SK-N-MC (cell line): ENCODE measurements at regions not wholly inside any gene's neighbourhood (a gene's known extent, or its start where the extent isn't known, plus 50 kb on each side); places are given as distances from the start of the nearest gene placed in this dataset.

Experiments used
- EZH2 ChIP-seq: fragments of 200-600 bp; sonication (generic); IDR thresholded peaks from one replicate; pipeline ENCODE4 v1.6.1; 2017; ENCODE audit warnings: antibody characterized with exemption
- FOXP2 ChIP-seq: optimal IDR thresholded peaks from 2 replicates; pipeline ENCODE3; 2011; ENCODE audit warnings: mild to moderate bottlenecking, moderate library complexity; ENCODE audit not compliant: insufficient read depth; ENCODE audit errors: extremely low read length, control extremely low read depth
- POLR2AphosphoS5 ChIP-seq: IDR thresholded peaks from 2 replicates; pipeline ENCODE4 v1.6.1; 2012; ENCODE audit warnings: mild to moderate bottlenecking, low read depth, low read length, borderline replicate concordance

DNA sequence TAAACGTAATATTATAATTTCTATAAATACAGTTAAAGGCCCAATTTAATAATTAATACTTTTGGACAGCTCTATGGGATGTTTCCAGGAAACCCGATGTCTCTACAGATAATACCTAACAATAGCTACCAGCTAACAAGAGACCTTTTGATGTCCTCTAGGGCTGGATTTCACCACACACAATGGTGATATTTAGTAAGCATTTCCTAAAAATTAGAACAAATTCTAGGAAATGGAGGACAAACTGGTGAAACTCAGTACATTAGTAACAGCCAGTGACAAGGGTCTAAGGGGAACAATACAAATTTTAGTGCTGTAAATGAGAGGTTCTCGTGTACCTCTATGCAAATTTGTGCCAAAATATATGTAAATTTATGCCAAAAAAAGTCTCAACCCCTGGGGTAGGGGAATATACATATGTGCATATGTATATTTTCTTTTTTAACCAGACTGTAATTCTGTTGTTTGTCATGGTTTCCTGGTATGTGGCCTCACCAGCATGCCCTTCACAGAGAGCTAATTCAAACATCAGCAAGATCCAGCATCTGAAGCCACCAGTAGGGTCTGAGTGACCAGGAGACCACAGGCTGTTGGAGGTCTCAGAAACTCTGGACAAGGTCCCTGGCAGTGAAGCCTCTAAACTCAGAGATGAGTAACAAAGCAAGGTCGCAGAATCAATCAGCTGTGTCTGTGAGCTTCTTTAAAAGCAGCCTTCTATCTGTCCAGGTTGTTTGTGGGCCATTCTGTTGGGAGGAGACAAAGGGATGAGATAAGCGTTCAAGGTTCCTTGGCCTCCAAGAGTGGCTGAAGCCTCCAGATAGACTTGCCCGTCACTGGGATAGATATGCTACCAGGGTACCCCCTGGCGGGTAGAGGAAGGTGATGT is 235.1 kb upstream of the RREB1 start:
- TF ChIP-seq POLR2AphosphoS5: no peak
- TF ChIP-seq EZH2: no peak
- TF ChIP-seq FOXP2: no peak
